GM12891 (cell line): ENCODE measurements at regions not wholly inside any gene's neighbourhood (a gene's known extent, or its start where the extent isn't known, plus 50 kb on each side); places are given as distances from the start of the nearest gene placed in this dataset.

Experiments
- PAX5 ChIP-seq: IDR thresholded peaks from 2 replicates; pipeline ENCODE4 v1.6.1; 2011; ENCODE audit warnings: low read length, moderate library complexity, mild to moderate bottlenecking; ENCODE audit not compliant: insufficient read depth, severe bottlenecking
- POLR2A ChIP-seq: IDR thresholded peaks from 2 replicates; pipeline ENCODE4 v1.6.1; 2011; ENCODE audit warnings: low read depth, low read length, control low read depth
- POLR2AphosphoS5 ChIP-seq: IDR thresholded peaks from 2 replicates; pipeline ENCODE4 v1.6.1; 2011; ENCODE audit warnings: low read depth, low read length, control low read depth
- SPI1 ChIP-seq: IDR thresholded peaks from 2 replicates; pipeline ENCODE4 v1.6.1; 2011; ENCODE audit warnings: low read depth, low read length, control low read depth
- TAF1 ChIP-seq: IDR thresholded peaks from 2 replicates; pipeline ENCODE4 v1.6.1; 2011; ENCODE audit warnings: low read depth, low read length, control low read depth

- TF ChIP-seq POLR2AphosphoS5 (no peak), POLR2A (no peak), TAF1 (no peak), SPI1 (no peak), PAX5 (no peak)
These were observed 661.3 kb upstream of the CHORDC1 start for GRCh38 chr11:90884181-90884580.
